BLaER1 (cell line): ENCODE measurements at regions not wholly inside any gene's neighbourhood (a gene's known extent, or its start where the extent isn't known, plus 50 kb on each side); places are given as distances from the start of the nearest gene placed in this dataset.
A peak's percentile ranks its signal among the peaks of the same experiment; 100 is the strongest.
"Not testable (repeated sequence)": the region's sequence is repeated elsewhere in the genome, so short reads cannot be mapped to it uniquely, and the experiment has no call there.

Experiments used
- H3K27ac ChIP-seq: shearing (Covaris generic); formaldehyde crosslinking; 2 replicates; pipeline ENCODE4 v1.8.1; 2022
- H3K27me3 ChIP-seq: shearing (Covaris generic); formaldehyde crosslinking; 2 replicates; pipeline ENCODE4 v1.8.1; 2022
- H3K36me3 ChIP-seq: shearing (Covaris generic); formaldehyde crosslinking; 2 replicates; pipeline ENCODE4 v1.8.1; 2022
- H3K4me1 ChIP-seq: shearing (Covaris generic); formaldehyde crosslinking; 2 replicates; pipeline ENCODE4 v1.8.1; 2022
- H3K4me2 ChIP-seq: shearing (Covaris generic); formaldehyde crosslinking; 2 replicates; pipeline ENCODE4 v1.8.1; 2022
- H3K4me3 ChIP-seq: shearing (Covaris generic); formaldehyde crosslinking; 2 replicates; pipeline ENCODE4 v1.8.1; 2022
- H3K9ac ChIP-seq: shearing (Covaris generic); formaldehyde crosslinking; 2 replicates; pipeline ENCODE4 v1.8.1; 2022
- H3K9me3 ChIP-seq: shearing (Covaris generic); formaldehyde crosslinking; 2 replicates; pipeline ENCODE4 v1.8.1; 2022
- H4K20me1 ChIP-seq: shearing (Covaris generic); formaldehyde crosslinking; 2 replicates; pipeline ENCODE4 v1.8.1; 2022
- Cebpa-rat ChIP-seq: shearing (Covaris generic); IDR thresholded peaks from 2 replicates; pipeline ENCODE4 v1.8.1; 2022

DNA sequence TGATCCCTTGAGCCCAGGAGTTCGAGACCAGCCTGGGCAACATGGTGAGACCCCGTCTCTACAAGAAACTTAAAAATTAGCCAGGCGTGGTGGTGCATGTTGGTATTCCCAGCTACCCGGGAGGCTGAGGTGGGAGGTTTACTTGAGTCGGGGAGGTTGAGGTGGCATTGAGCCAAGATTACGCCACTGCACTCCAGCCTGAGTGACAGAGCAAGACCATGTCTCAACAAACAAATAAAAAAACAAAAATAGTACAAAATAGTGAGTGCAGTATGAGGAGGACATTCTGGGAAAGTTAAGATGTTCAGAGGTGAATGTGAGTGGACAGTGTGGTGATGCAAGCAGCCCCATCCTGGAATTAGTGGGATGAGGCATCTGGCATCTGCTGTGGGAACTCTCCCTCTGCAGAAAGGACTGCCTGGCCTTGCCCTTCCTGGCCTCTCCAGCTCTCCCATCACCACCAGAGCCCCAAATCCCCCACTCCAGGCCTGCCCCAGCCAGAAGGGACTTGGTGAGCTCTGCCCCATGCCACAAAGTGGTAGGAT is 96.6 kb upstream of the PARD3 start:
- Histone ChIP-seq H3K27ac (no peak overlapping the region), H3K4me3 (no peak overlapping the region), H3K4me2 (0 out of 2 replicates have a peak overlapping the region, but pooled peaks have one; percentile 36), H3K27me3 (no peaks in the 10 kb centered on the region), H3K9ac (no peak overlapping the region), H3K4me1 (peaks cover 29% of the 10 kb centered on the region), H4K20me1 (no peaks in the 10 kb centered on the region), H3K9me3 (no peaks in the 10 kb centered on the region), H3K36me3 (no peaks in the 10 kb centered on the region)
- TF ChIP-seq Cebpa-rat, result no peak

DNA sequence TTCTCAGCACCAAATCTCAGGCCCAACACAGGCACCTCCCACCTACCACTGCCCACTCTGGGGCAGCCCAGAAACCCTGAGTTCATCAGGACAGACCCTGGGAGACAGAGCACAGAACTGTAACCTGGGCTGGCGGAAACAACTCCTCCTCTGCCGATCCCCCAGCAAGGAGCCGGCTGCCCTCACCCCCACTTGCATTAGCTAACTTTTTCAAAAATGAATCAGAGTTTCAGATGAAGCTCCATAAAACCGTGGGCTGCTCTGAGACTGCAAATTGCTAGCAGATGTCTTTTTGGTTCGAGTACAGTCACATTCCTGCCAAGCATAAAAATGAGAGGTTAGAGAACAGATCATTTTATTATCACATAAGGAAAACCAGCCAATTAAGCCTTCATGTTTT is 93.4 kb upstream of the PARD3 start:
- no peaks in the 10 kb centered on the region for H3K27me3 ChIP-seq
- no peak overlapping the region for H3K9ac ChIP-seq
- no peak overlapping the region for H3K4me2 ChIP-seq
- TF ChIP-seq Cebpa-rat, result no peak
- no peaks in the 10 kb centered on the region for H4K20me1 ChIP-seq
- H3K9me3 ChIP-seq, result no peaks in the 10 kb centered on the region
- no peaks in the 10 kb centered on the region for H3K36me3 ChIP-seq
- H3K4me1 ChIP-seq, result peaks cover 29% of the 10 kb centered on the region
- H3K27ac ChIP-seq, result no peak overlapping the region
- no peak overlapping the region for H3K4me3 ChIP-seq

DNA sequence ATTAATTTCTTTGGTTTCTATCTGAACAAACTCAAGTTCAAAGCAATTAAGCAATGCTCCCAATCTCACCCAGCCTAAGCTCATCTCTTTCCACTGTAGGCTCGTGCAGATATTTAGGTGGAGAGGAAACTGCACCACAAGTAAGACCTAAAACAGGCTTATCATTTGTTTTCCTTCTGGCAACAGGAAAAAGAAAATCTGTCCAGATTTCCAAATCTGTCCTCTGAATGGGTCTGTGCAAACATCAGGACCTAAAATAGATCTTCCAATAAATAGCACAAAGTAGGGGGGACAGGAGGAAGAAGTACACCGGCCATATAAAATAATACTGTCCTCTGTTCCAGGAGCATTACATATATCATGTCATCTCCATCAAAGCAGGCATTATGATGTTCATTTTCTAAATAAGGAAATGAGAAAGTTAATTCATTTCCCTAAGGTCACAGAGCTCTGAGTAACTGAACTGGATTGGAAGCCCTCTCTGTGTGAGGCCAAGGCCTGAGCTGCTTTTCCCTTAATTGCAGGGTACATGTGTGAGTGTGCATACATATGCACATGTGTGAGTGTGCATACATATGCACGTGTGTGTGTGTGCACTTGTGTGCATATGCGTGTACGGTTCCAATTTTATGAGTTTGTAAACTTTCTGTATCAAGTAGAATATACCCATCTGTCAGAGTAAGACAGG is 92.8 kb upstream of the PARD3 start:
- no peaks in the 10 kb centered on the region for H3K36me3 ChIP-seq
- H3K9ac ChIP-seq, result no peak overlapping the region
- H4K20me1 ChIP-seq, result no peaks in the 10 kb centered on the region
- H3K4me2 ChIP-seq, result peak overlapping the region; percentile 21
- no peaks in the 10 kb centered on the region for H3K9me3 ChIP-seq
- H3K27ac ChIP-seq, result no peak overlapping the region
- H3K4me3 ChIP-seq, result no peak overlapping the region
- H3K4me1 ChIP-seq, result peaks cover 27% of the 10 kb centered on the region
- no peak for TF ChIP-seq Cebpa-rat
- no peaks in the 10 kb centered on the region for H3K27me3 ChIP-seq

DNA sequence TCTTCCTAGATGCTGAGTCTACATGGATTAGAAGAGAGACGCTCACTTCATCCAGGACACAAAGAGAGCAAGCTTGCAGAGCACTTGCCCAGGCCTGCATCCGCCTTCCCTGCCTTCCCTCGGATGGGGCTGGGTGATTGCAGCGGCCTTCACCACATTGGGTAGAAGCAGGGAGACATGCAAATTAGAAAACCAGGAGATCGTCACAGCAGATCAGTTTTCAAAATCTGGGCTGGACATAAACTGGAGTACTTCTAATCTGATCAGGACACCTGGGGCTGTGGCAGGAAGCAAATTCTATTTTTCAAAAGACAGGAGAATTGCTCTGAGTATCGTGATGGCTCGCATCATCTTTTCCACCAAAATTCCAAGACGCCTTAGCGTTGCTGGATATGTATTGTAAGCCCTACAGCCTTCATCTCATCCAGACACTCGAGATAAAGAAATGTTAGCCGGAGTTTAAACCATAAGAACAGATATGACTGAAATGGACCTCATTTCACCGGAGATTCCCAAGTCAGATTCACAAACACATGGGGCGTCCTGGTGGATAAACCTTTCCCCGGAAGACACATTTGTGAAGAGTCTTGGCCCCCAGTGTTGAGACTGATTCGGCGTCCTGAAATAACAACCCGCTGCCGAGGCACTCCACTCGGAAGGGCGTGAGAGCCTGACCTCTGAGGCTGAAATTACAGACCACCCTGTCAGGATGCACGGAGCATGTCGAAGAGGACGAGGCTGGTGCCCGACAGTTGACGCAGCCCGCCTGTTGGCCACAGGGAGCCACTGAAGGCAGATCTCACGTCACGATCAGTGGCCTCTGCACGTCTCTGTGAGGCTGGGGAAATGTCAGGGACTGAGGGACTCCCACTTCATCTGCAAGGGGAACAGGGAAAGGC is 91.2 kb upstream of the PARD3 start:
- Histone ChIP-seq H3K36me3 (no peaks in the 10 kb centered on the region), H3K4me3 (no peak overlapping the region), H3K27ac (no peak overlapping the region), H3K9me3 (no peaks in the 10 kb centered on the region), H4K20me1 (no peaks in the 10 kb centered on the region), H3K4me2 (no peak overlapping the region), H3K9ac (no peak overlapping the region), H3K27me3 (no peaks in the 10 kb centered on the region), H3K4me1 (peaks cover 16% of the 10 kb centered on the region)
- TF ChIP-seq Cebpa-rat, result no peak

DNA sequence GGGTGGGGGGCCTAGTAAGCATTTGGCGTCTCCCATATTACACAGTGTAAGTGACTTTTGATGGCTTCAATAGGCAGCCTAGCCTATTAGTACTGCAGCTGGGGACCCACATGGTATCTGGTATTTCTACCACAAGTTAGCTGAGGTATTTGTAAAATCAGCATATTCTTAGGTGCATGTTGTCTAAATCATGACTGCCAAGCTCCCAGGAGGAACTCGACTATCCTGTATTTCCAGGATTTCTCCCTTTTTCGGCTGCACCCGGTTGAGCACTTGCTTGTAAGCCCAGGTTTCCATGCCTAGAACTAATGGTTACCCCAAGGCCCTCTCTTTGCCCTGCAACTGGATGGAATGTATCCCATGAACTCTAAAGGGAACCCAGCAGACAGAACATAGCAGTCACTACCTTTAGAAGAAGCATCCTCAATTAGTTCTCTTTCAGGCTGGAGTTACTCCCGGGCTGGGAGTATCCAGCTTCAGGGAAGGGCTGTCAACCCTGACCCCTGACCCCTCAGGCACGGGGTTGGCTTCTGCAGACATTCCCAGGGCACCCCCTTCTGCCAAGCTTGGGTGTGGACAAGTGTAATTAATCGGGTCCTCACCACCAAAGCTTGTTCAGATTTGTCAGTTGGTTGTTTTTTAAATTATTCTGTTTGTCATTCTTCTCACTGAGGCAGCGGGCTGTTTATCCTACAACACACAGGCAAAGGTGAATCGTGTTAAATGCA is 90.3 kb upstream of the PARD3 start:
- H3K9ac ChIP-seq, result no peak overlapping the region
- no peak overlapping the region for H3K4me2 ChIP-seq
- H3K9me3 ChIP-seq, result no peaks in the 10 kb centered on the region
- no peak overlapping the region for H3K4me3 ChIP-seq
- no peak for TF ChIP-seq Cebpa-rat
- no peaks in the 10 kb centered on the region for H3K36me3 ChIP-seq
- H4K20me1 ChIP-seq, result no peaks in the 10 kb centered on the region
- no peak overlapping the region for H3K27ac ChIP-seq
- peaks cover 16% of the 10 kb centered on the region for H3K4me1 ChIP-seq
- no peaks in the 10 kb centered on the region for H3K27me3 ChIP-seq

DNA sequence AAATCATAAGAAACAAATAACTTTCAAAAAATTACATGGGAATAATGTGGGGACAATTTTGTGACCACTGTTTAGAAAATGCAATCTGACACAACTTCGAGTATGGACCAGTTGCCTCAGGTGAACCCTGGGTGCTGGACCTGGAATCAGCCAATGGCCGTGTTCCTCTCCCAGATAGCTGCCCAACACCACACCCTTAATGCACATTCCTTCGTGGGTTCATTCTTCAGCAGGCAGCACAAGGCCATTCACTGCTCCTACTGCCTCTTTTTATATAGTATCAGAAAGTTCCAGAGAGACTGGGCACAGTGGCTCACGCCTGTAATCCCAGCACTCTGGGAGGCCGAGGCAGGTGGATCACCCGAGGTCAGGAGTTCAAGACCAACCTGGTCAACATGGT is 89.1 kb upstream of the PARD3 start:
- no peak overlapping the region for H3K27ac ChIP-seq
- no peak for TF ChIP-seq Cebpa-rat
- H3K9me3 ChIP-seq, result no peaks in the 10 kb centered on the region
- H3K9ac ChIP-seq, result no peak overlapping the region
- H3K4me1 ChIP-seq, result peaks cover 16% of the 10 kb centered on the region
- no peaks in the 10 kb centered on the region for H3K36me3 ChIP-seq
- no peak overlapping the region for H3K4me3 ChIP-seq
- no peaks in the 10 kb centered on the region for H4K20me1 ChIP-seq
- no peaks in the 10 kb centered on the region for H3K27me3 ChIP-seq
- H3K4me2 ChIP-seq, result no peak overlapping the region

DNA sequence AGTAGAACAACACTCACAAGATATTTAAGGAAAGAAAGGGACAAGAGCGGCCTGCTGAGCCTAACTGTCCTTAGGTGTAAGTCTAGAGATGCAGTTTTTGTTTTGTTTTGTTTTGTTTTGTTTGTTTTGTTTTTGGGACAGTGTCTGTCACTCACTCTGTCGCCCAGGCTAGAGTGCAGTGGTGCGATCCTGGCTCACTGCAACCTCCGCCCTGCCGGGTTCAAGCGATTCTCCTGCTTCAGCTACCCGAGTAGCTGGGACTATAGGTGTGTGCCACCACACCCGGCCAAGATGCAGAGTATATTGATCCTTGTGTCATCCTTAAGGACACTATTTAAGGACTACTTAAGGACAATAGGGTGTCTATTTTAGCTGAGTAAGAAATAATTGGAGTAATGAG is 84.1 kb upstream of the PARD3 start:
- H4K20me1 ChIP-seq, result no peaks in the 10 kb centered on the region
- TF ChIP-seq Cebpa-rat, result no peak

DNA sequence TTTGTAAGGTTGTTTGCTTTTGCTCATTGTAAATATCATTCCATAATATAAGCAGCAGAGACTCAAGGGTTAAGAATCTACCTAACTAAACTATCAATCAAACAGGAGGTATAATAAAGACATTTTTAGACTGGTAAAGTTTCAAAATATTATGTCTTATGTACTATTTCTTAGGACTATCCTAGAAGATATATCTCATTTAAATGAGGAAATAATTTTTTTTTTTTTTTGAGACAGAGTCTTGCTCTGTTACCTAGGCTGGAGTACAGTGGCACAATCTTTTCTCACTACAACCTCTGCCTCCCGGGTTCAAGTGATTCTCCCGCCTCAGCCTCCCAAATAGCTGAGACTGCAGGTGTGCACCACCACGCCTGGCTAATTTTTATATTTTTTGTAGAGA is 80.9 kb upstream of the PARD3 start:
- Histone ChIP-seq H3K9ac (no peak overlapping the region), H3K4me2 (no peak overlapping the region), H3K4me3 (no peak overlapping the region), H3K27ac (no peak overlapping the region), H3K27me3 (no peaks in the 10 kb centered on the region), H3K36me3 (no peaks in the 10 kb centered on the region), H4K20me1 (no peaks in the 10 kb centered on the region), H3K9me3 (no peaks in the 10 kb centered on the region), H3K4me1 (no peaks in the 10 kb centered on the region)
- TF ChIP-seq Cebpa-rat, result no peak

More for the DNA sequence above, 84.1 kb upstream of the PARD3 start:
- H3K4me1 ChIP-seq, result no peaks in the 10 kb centered on the region
- no peaks in the 10 kb centered on the region for H3K36me3 ChIP-seq
- H3K9ac ChIP-seq, result no peak overlapping the region
- H3K27me3 ChIP-seq, result no peaks in the 10 kb centered on the region
- H3K4me3 ChIP-seq, result no peak overlapping the region
- no peak overlapping the region for H3K4me2 ChIP-seq
- H3K27ac ChIP-seq, result no peak overlapping the region
- H3K9me3 ChIP-seq, result no peaks in the 10 kb centered on the region

DNA sequence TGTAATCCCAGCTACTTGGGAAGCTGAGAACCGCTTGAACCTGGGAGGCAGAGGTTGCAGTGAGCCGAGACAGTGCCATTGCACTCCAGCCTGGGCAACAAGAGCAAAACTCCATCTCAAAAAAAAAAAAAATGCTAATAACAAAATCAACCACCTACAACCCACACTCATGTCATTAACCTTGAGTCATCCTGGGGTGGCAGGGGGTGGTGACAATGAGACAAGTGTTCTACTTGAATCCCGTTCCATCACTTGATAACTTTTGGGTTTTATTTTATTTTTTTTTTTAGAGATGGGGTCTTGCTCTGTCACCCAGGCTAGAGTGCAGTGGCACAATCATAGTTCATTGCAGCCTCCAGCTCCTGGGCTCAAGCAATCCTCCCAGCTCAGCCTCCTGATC is 80.0 kb upstream of the PARD3 start:
- not testable (repeated sequence) for H3K9ac ChIP-seq, H3K4me2 ChIP-seq, H3K27ac ChIP-seq, H3K4me1 ChIP-seq, H4K20me1 ChIP-seq, H3K9me3 ChIP-seq, H3K36me3 ChIP-seq, H3K4me3 ChIP-seq, H3K27me3 ChIP-seq

DNA sequence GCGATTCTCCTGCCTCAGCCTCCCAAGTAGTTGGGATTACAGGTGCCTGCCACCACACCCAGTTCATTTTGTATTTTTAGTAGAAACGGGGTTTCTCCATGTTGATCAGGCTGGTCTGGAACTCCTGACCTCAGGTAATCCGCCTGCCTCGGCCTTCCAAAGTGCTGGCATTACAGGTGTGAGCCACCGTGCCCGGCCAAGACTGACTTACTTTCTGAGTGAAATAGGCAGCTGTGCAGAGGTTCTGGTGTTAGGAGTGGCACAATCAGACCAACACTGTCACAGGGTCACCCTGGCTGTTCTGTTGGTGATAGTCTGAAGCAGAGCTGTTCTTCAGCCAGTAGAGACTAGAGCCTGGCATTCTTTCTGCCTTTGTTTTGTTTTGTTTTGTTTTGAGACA is 77.4 kb upstream of the PARD3 start:
- not testable (repeated sequence) for H3K9me3 ChIP-seq, H3K36me3 ChIP-seq, H3K27ac ChIP-seq, H3K4me3 ChIP-seq, H3K4me1 ChIP-seq, H4K20me1 ChIP-seq, H3K27me3 ChIP-seq, H3K4me2 ChIP-seq, H3K9ac ChIP-seq
